ENCODE measurements at regions not wholly inside any gene's neighbourhood (a gene's known extent, or its start where the extent isn't known, plus 50 kb on each side); places are given as distances from the start of the nearest gene placed in this dataset.

GRCh38 chr2:236939721-236940231 lies 145.9 kb upstream of the COPS8 start:
- Histone ChIP-seq H3K4me1 (no peaks in the 10 kb centered on the region), H3K4me3 (no peak overlapping the region), H3K27me3 (ENCODE audit: low read depth) (no peaks in the 10 kb centered on the region), H3K36me3 (replicated peaks) (no peaks in the 10 kb centered on the region), H3K9me3 (no peaks in the 10 kb centered on the region)
- in situ Hi-C loops (cut with MboI; ENCODE audit: low sequenced_read_pairs), result no loop called here
- no peak for DNase-seq (ENCODE audit: low spot score in 2 of 2)

DNA sequence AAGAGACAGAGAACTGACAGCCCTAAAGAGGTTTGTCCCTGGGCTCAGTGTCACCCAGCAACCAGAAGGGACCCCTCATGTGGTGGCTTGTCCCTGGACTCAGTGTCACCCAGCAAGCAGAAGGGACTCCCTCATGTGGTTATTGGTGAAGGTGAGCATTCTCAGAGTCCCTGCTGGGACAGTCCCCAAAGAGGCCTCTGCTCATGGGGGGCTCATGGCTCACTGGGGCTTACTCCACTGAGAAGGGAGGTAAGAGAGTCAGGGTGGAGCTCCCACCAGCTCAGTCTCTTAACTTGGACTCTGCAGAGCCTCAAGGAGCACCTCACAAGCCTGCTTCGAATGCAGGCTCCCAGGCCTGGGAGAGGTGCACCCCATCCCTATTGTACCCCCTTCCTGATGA lies 145.2 kb upstream of the COPS8 start:
- Histone ChIP-seq H3K9me3 (no peaks in the 10 kb centered on the region), H3K36me3 (replicated peaks) (no peaks in the 10 kb centered on the region), H3K4me1 (no peaks in the 10 kb centered on the region), H3K27me3 (ENCODE audit: low read depth) (no peaks in the 10 kb centered on the region), H3K4me3 (no peak overlapping the region)
- DNase-seq (ENCODE audit: low spot score in 2 of 2), result no peak
- in situ Hi-C loops (cut with MboI; ENCODE audit: low sequenced_read_pairs), result no loop called here

GRCh38 chr2:236940916-236941520 lies 144.7 kb upstream of the COPS8 start:
- Histone ChIP-seq H3K27me3 (ENCODE audit: low read depth) (no peaks in the 10 kb centered on the region), H3K4me3 (no peak overlapping the region), H3K4me1 (no peaks in the 10 kb centered on the region), H3K36me3 (replicated peaks) (no peaks in the 10 kb centered on the region), H3K9me3 (no peaks in the 10 kb centered on the region)
- no peak for DNase-seq (ENCODE audit: low spot score in 2 of 2)
- in situ Hi-C loops (cut with MboI; ENCODE audit: low sequenced_read_pairs), result no loop called here

- Histone ChIP-seq H3K36me3 (replicated peaks) (no peaks in the 10 kb centered on the region), H3K27me3 (ENCODE audit: low read depth) (no peaks in the 10 kb centered on the region), H3K9me3 (no peaks in the 10 kb centered on the region), H3K4me1 (no peaks in the 10 kb centered on the region), H3K4me3 (no peak overlapping the region)
- no peak for DNase-seq (ENCODE audit: low spot score in 2 of 2)
- in situ Hi-C loops (cut with MboI; ENCODE audit: low sequenced_read_pairs), result no loop called here
Measured at GRCh38 chr2:236941551-236941950, 144.1 kb upstream of the COPS8 start.

DNA sequence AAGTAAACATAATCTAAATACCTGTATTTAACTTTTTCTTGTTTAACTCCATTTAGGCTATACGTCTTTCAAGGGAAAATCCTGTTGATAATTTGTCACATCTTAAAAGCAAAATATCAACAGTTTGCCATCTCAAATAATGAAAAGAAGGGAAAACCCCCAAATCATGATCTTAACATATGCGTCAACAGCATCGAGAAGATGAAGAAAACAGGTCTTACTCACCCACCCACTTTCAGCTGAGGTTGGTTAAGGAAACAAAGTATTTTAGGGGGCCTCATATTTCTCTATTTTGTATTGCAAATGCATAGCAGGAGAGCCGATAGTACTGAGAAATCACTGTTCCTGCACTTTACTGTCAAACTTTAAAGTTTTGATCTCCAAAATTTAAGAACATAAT lies 143.1 kb upstream of the COPS8 start:
- in situ Hi-C loops (cut with MboI; ENCODE audit: low sequenced_read_pairs), result no loop called here
- no peak overlapping the region for H3K4me3 ChIP-seq
- H3K9me3 ChIP-seq, result no peaks in the 10 kb centered on the region
- H3K36me3 ChIP-seq (replicated peaks), result no peaks in the 10 kb centered on the region
- no peaks in the 10 kb centered on the region for H3K27me3 ChIP-seq (ENCODE audit: low read depth)
- no peaks in the 10 kb centered on the region for H3K4me1 ChIP-seq
- no peak for DNase-seq (ENCODE audit: low spot score in 2 of 2)

- H3K36me3 ChIP-seq (replicated peaks), result no peaks in the 10 kb centered on the region
- H3K4me1 ChIP-seq, result no peaks in the 10 kb centered on the region
- in situ Hi-C loops (cut with MboI; ENCODE audit: low sequenced_read_pairs), result no loop called here
- H3K4me3 ChIP-seq, result no peak overlapping the region
- no peaks in the 10 kb centered on the region for H3K9me3 ChIP-seq
- no peak for DNase-seq (ENCODE audit: low spot score in 2 of 2)
- H3K27me3 ChIP-seq (ENCODE audit: low read depth), result no peaks in the 10 kb centered on the region
Measured at GRCh38 chr2:236943068-236943467, 142.6 kb upstream of the COPS8 start.

- no peak for DNase-seq (ENCODE audit: low spot score in 2 of 2)
- Histone ChIP-seq H3K27me3 (ENCODE audit: low read depth) (no peaks in the 10 kb centered on the region), H3K9me3 (no peaks in the 10 kb centered on the region), H3K4me3 (no peak overlapping the region), H3K4me1 (no peaks in the 10 kb centered on the region), H3K36me3 (replicated peaks) (no peaks in the 10 kb centered on the region)
- in situ Hi-C loops (cut with MboI; ENCODE audit: low sequenced_read_pairs), result no loop called here
Measured at GRCh38 chr2:236943841-236944513, 141.7 kb upstream of the COPS8 start.

DNA sequence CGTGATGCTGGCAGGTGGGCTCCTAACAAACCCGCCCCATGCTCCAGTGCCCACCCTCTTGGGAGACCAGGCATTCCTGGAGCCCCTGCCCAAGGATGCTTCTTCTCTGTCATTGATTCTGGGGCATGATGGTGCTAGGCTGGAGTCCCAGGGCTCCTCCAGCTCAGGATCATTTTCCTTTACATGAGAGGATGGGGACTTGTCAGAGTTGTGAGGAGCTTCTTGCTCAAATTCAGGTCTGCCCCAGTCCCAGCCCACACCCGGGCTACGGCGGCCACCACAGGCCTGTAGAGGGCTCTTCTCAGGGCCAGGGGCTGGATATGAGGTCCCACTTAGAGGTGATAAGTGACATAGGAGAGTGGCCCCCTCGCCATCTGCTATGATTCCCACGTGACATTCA lies 141.1 kb upstream of the COPS8 start:
- Histone ChIP-seq H3K4me1 (no peaks in the 10 kb centered on the region), H3K9me3 (no peaks in the 10 kb centered on the region), H3K36me3 (replicated peaks) (no peaks in the 10 kb centered on the region), H3K27me3 (ENCODE audit: low read depth) (no peaks in the 10 kb centered on the region), H3K4me3 (no peak overlapping the region)
- no peak for DNase-seq (ENCODE audit: low spot score in 2 of 2)
- in situ Hi-C loops (cut with MboI; ENCODE audit: low sequenced_read_pairs), result no loop called here

- no peak overlapping the region for H3K4me3 ChIP-seq
- H3K9me3 ChIP-seq, result no peaks in the 10 kb centered on the region
- no peaks in the 10 kb centered on the region for H3K4me1 ChIP-seq
- no peaks in the 10 kb centered on the region for H3K36me3 ChIP-seq (replicated peaks)
- no peak for DNase-seq (ENCODE audit: low spot score in 2 of 2)
- in situ Hi-C loops (cut with MboI; ENCODE audit: low sequenced_read_pairs), result no loop called here
- H3K27me3 ChIP-seq (ENCODE audit: low read depth), result no peaks in the 10 kb centered on the region
Measured at GRCh38 chr2:236945431-236946016, 140.2 kb upstream of the COPS8 start.

GRCh38 chr2:236946871-236947270 lies 138.8 kb upstream of the COPS8 start:
- Histone ChIP-seq H3K27me3 (ENCODE audit: low read depth) (no peaks in the 10 kb centered on the region), H3K4me3 (no peak overlapping the region), H3K9me3 (no peaks in the 10 kb centered on the region), H3K36me3 (replicated peaks) (no peaks in the 10 kb centered on the region), H3K4me1 (no peaks in the 10 kb centered on the region)
- in situ Hi-C loops (cut with MboI; ENCODE audit: low sequenced_read_pairs), result no loop called here
- no peak for DNase-seq (ENCODE audit: low spot score in 2 of 2)

GRCh38 chr2:236947294-236947693 lies 138.4 kb upstream of the COPS8 start:
- Histone ChIP-seq H3K4me3 (no peak overlapping the region), H3K4me1 (no peaks in the 10 kb centered on the region), H3K9me3 (no peaks in the 10 kb centered on the region), H3K36me3 (replicated peaks) (no peaks in the 10 kb centered on the region), H3K27me3 (ENCODE audit: low read depth) (no peaks in the 10 kb centered on the region)
- DNase-seq (ENCODE audit: low spot score in 2 of 2), result no peak
- in situ Hi-C loops (cut with MboI; ENCODE audit: low sequenced_read_pairs), result no loop called here

- Histone ChIP-seq H3K9me3 (no peaks in the 10 kb centered on the region), H3K4me3 (no peak overlapping the region), H3K36me3 (replicated peaks) (no peaks in the 10 kb centered on the region), H3K4me1 (no peaks in the 10 kb centered on the region), H3K27me3 (ENCODE audit: low read depth) (no peaks in the 10 kb centered on the region)
- in situ Hi-C loops (cut with MboI; ENCODE audit: low sequenced_read_pairs), result no loop called here
- DNase-seq (ENCODE audit: low spot score in 2 of 2), result no peak
Measured at GRCh38 chr2:236947896-236948295, 137.8 kb upstream of the COPS8 start.

DNA sequence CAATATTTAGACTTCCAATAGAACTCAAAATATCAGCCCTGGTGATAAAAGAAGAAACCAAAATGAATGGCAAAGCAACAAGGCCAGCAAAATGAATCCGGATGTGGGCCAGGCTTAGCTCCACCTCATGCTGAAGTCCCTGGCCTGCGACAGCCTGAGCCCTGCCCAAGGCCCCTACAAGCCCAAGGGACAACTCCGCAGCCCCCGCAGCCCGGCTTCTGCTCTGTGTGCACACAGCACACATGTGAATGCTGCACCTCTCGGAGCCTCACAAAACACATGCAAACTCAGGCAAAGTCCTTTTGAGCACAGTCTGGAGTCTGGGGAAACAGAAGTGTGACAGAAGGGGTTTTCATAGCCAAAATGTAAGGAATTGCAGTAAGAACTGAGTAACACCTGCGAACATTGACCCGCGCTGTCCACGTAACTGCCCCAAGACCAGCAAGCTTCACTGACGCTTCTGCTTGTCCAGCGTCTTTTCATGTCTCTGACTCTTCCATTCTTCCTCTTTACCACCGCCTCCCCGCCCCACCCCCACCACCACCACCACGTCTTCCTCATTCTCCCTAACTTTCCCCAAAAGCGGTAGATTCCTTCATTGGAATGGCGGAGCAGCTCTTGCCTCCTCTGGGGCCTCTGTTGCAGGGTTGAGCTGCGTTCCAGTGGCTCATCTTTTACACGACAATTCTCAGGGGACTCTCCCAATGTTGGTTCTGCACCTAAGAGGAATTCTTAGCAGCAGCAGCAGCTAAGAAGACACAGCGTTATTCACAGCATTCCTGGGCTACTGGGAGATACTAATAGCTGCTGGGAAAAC lies 136.4 kb upstream of the COPS8 start:
- in situ Hi-C loops (cut with MboI; ENCODE audit: low sequenced_read_pairs), result no loop called here
- no peak overlapping the region for H3K4me3 ChIP-seq
- no peak for DNase-seq (ENCODE audit: low spot score in 2 of 2)
- H3K27me3 ChIP-seq (ENCODE audit: low read depth), result no peaks in the 10 kb centered on the region
- no peaks in the 10 kb centered on the region for H3K9me3 ChIP-seq
- no peaks in the 10 kb centered on the region for H3K36me3 ChIP-seq (replicated peaks)
- no peaks in the 10 kb centered on the region for H3K4me1 ChIP-seq

Measured in HAP-1 (cell line).